ENCODE measurements at regions not wholly inside any gene's neighbourhood (a gene's known extent, or its start where the extent isn't known, plus 50 kb on each side); places are given as distances from the start of the nearest gene placed in this dataset.

GRCh38 chr15:79212589-79213157, 69.8 kb upstream of the ANKRD34C start:
- TF ChIP-seq CTCF (IDR thresholded peaks at IDR 0.05): no peak
- no peak for TF ChIP-seq ZFX (IDR thresholded peaks at IDR 0.05; ENCODE audit: borderline replicate concordance)

Measured in 22Rv1 (cell line).